Trophoblast cell (in vitro differentiated cells and primary cell): ENCODE measurements at regions not wholly inside any gene's neighbourhood (a gene's known extent, or its start where the extent isn't known, plus 50 kb on each side); places are given as distances from the start of the nearest gene placed in this dataset.

Source experiments
- DNase-seq, 2 donors: peaks; one replicate each; pipeline ENCODE4 v3.0.0-alpha.2; 2016
- H2AFZ ChIP-seq: 2 replicates; pipeline ENCODE4 v1.6.1; 2013; ENCODE audit warnings: low read length, moderate library complexity, mild to moderate bottlenecking; ENCODE audit not compliant: insufficient read depth, poor library complexity
- H2AK5ac ChIP-seq: 2 replicates; pipeline ENCODE4 v1.6.1; 2013; ENCODE audit warnings: mild to moderate bottlenecking, low read length
- H2BK120ac ChIP-seq: 2 replicates; pipeline ENCODE4 v1.6.1; 2013; ENCODE audit warnings: low read length, mild to moderate bottlenecking, moderate library complexity; ENCODE audit not compliant: insufficient read depth, poor library complexity
- H2BK12ac ChIP-seq: 2 replicates; pipeline ENCODE4 v1.6.1; 2013; ENCODE audit warnings: mild to moderate bottlenecking, low read length, moderate library complexity
- H2BK5ac ChIP-seq: 2 replicates; pipeline ENCODE4 v1.6.1; 2013; ENCODE audit warnings: low read length, low read depth, moderate library complexity, mild to moderate bottlenecking; ENCODE audit not compliant: poor library complexity
- H3K14ac ChIP-seq: 2 replicates; pipeline ENCODE4 v1.6.1; 2013; ENCODE audit warnings: mild to moderate bottlenecking, low read length
- H3K18ac ChIP-seq: 2 replicates; pipeline ENCODE4 v1.6.1; 2013; ENCODE audit warnings: mild to moderate bottlenecking, low read length
- H3K23ac ChIP-seq: 2 replicates; pipeline ENCODE4 v1.6.1; 2013; ENCODE audit warnings: low read length
- H3K27ac ChIP-seq: 2 replicates; pipeline ENCODE4 v1.5.1; 2013; ENCODE audit warnings: low read depth, mild to moderate bottlenecking, inconsistent platforms, low read length, moderate library complexity
- H3K27me3 ChIP-seq: 2 replicates; pipeline ENCODE4 v1.6.1; 2013; ENCODE audit warnings: inconsistent platforms, mild to moderate bottlenecking, low read length, moderate library complexity; ENCODE audit not compliant: insufficient read depth
- H3K36me3 ChIP-seq, 2 experiments: 1 replicate in 1 of 2; 2 replicates in 1 of 2; pipeline ENCODE4 v1.6.1; 2013; ENCODE audit warnings: low read length in 2 of 2, mild to moderate bottlenecking in 2 of 2, moderate library complexity in 1 of 2; ENCODE audit not compliant: insufficient read depth in 2 of 2, control insufficient read depth in 1 of 2
- H3K4ac ChIP-seq: 2 replicates; pipeline ENCODE4 v1.6.1; 2013; ENCODE audit warnings: low read depth, mild to moderate bottlenecking, low read length, moderate library complexity
- H3K4me1 ChIP-seq, 2 experiments: 1 replicate in 1 of 2; 2 replicates in 1 of 2; pipeline ENCODE4 v1.6.1; 2013; ENCODE audit warnings: low read length in 2 of 2, mild to moderate bottlenecking in 2 of 2, moderate library complexity in 1 of 2; ENCODE audit not compliant: insufficient read depth in 2 of 2, control insufficient read depth in 1 of 2
- H3K4me2 ChIP-seq: 2 replicates; pipeline ENCODE4 v1.6.1; 2013; ENCODE audit warnings: inconsistent platforms, mild to moderate bottlenecking, low read length, moderate library complexity
- H3K4me3 ChIP-seq: 2 replicates; pipeline ENCODE4 v1.5.1; 2013; ENCODE audit warnings: mild to moderate bottlenecking, low read depth, low read length, inconsistent platforms
- H3K79me1 ChIP-seq: one replicate; pipeline ENCODE4 v1.6.1; 2013; ENCODE audit warnings: low read length
- H3K79me2 ChIP-seq: 2 replicates; pipeline ENCODE4 v1.6.1; 2013; ENCODE audit warnings: low read length, mild to moderate bottlenecking; ENCODE audit not compliant: control insufficient read depth, insufficient read depth, poor library complexity
- H3K9ac ChIP-seq: 2 replicates; pipeline ENCODE4 v1.6.1; 2013; ENCODE audit warnings: mild to moderate bottlenecking, low read length
- H3K9me3 ChIP-seq: 2 replicates; pipeline ENCODE4 v1.6.1; 2013; ENCODE audit warnings: low read depth, mild to moderate bottlenecking, control low read depth, inconsistent platforms, low read length; ENCODE audit not compliant: insufficient read depth
- H4K12ac ChIP-seq: 2 replicates; pipeline ENCODE4 v1.6.1; 2013; ENCODE audit warnings: low read depth, mild to moderate bottlenecking, low read length, moderate library complexity
- H4K8ac ChIP-seq: 2 replicates; pipeline ENCODE4 v1.6.1; 2013; ENCODE audit warnings: low read depth, mild to moderate bottlenecking, low read length, moderate library complexity
- H4K91ac ChIP-seq: one replicate; pipeline ENCODE4 v1.6.1; 2013; ENCODE audit warnings: low read depth, mild to moderate bottlenecking, low read length, moderate library complexity
- WGBS: extraction: QIAGEN DNeasy Blood & Tissue Kit; methylation state at CpG from one replicate; pipeline ENCODE4 v1.1.7; 2013; ENCODE audit warnings: missing lambda C conversion rate; ENCODE audit not compliant: insufficient read length, insufficient coverage; ENCODE audit errors: extremely low coverage; 5-methylcytosine and 5-hydroxymethylcytosine counted together

DNA sequence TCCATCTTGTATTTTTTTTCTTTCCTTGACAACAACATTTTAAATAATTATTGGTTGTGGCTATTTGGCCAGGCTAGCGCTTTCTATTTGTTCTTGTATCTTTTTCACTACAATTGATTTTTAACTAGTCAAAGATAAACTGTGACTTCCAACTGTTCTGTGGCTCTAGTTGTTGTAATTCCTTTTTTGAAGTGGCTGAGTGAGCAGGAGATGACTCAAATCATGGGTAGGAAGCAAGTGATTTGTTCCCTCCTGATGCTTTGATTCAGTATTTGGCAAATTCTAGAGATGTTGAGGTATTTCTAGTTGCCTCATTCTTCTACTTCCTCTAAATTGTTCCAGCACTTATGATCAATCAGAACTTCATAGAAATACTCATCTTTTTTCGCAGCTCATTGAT is 633.5 kb downstream of the RERGL start:
- Histone ChIP-seq H2AK5ac (no peak overlapping the region), H2BK120ac (no peak overlapping the region), H2BK5ac (no peak overlapping the region), H3K27me3 (no peaks in the 10 kb centered on the region), H3K23ac (no peak overlapping the region), H3K9me3 (no peaks in the 10 kb centered on the region), H3K4me3 (no peak overlapping the region), H3K27ac (no peak overlapping the region), H2AFZ (no peak overlapping the region), H4K12ac (no peak overlapping the region), H3K4ac (no peak overlapping the region), H3K79me2 (no peaks in the 10 kb centered on the region), H3K4me1 (no peaks in the 10 kb centered on the region), H3K14ac (no peak overlapping the region), H3K9ac (no peak overlapping the region), H2BK12ac (no peak overlapping the region), H4K8ac (no peak overlapping the region), H3K79me1 (no peaks in the 10 kb centered on the region), H4K91ac (no peak overlapping the region), H3K4me2 (no peak overlapping the region), H3K18ac (no peak overlapping the region), H3K36me3 (no peaks in the 10 kb centered on the region)
- no peak for DNase-seq
- WGBS = no CpG with 5 or more reads among the region's 2 CpGs

DNA sequence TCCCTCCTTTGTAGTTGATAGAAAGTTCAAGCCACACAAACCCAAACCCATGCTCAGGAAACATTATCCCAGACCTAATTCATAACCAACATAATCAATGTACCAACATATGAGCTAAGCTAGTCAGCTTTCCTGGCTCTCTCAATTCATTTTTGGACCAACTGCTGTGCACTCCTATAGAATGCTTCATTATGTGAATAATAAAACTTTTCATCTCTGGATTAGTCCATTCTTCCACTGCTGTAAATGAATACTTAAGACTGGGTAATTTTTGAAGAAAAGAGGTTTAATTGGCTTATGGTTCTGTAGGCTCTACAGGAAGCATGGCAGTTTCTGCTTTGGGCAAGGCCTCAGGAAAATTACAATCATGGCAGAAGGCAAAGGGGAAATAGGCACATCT is 651.9 kb downstream of the RERGL start:
- H3K36me3 ChIP-seq = no peaks in the 10 kb centered on the region
- no peaks in the 10 kb centered on the region for H3K79me2 ChIP-seq
- H2BK12ac ChIP-seq = no peak overlapping the region
- H3K4ac ChIP-seq = no peak overlapping the region
- H3K9me3 ChIP-seq = no peaks in the 10 kb centered on the region
- H3K18ac ChIP-seq = no peak overlapping the region
- no peak overlapping the region for H2BK120ac ChIP-seq
- H3K27ac ChIP-seq = no peak overlapping the region
- no peaks in the 10 kb centered on the region for H3K79me1 ChIP-seq
- H3K23ac ChIP-seq = no peak overlapping the region
- no peak overlapping the region for H3K4me2 ChIP-seq
- H4K91ac ChIP-seq = no peak overlapping the region
- no peak for DNase-seq
- H3K9ac ChIP-seq = no peak overlapping the region
- no peak overlapping the region for H3K14ac ChIP-seq
- no peaks in the 10 kb centered on the region for H3K27me3 ChIP-seq
- no peak overlapping the region for H4K12ac ChIP-seq
- no peak overlapping the region for H2AFZ ChIP-seq
- H2AK5ac ChIP-seq = no peak overlapping the region
- H2BK5ac ChIP-seq = no peak overlapping the region
- H3K4me1 ChIP-seq = no peaks in the 10 kb centered on the region
- H4K8ac ChIP-seq = no peak overlapping the region
- no peak overlapping the region for H3K4me3 ChIP-seq

DNA sequence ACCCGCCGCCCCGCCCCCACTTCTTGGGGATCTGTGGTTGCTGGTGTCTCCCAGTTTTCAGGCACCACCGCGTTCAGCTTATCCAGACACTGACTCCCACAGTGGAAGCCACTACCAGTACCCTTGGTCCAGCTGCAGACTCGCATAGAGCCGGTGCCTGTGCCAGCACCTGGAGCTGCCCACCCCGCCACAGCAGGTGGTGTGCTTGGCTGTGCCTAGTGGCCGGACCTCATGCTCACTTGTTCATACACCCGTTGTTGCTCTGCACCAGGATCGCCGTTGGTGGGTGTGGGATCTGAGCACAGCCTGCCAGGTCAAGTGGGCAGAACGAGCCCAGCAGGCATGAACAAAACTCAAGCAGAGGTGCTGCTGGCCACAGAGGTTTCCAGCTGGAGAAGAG is 673.2 kb downstream of the RERGL start:
- no peak overlapping the region for H4K8ac ChIP-seq
- no peak overlapping the region for H3K18ac ChIP-seq
- H2BK120ac ChIP-seq = no peak overlapping the region
- no peaks in the 10 kb centered on the region for H3K79me2 ChIP-seq
- no peak overlapping the region for H3K4me3 ChIP-seq
- no peaks in the 10 kb centered on the region for H3K27me3 ChIP-seq
- no peak overlapping the region for H3K23ac ChIP-seq
- H3K4ac ChIP-seq = no peak overlapping the region
- H3K9me3 ChIP-seq = peaks cover 6% of the 10 kb centered on the region
- no peak overlapping the region for H4K12ac ChIP-seq
- DNase-seq = no peak
- H3K9ac ChIP-seq = no peak overlapping the region
- H3K4me1 ChIP-seq = no peaks in the 10 kb centered on the region
- WGBS = no CpG with 5 or more reads among the region's 13 CpGs
- H3K79me1 ChIP-seq = no peaks in the 10 kb centered on the region
- no peak overlapping the region for H3K14ac ChIP-seq
- H3K27ac ChIP-seq = no peak overlapping the region
- no peak overlapping the region for H2BK5ac ChIP-seq
- H2AK5ac ChIP-seq = no peak overlapping the region
- H3K4me2 ChIP-seq = no peak overlapping the region
- H2BK12ac ChIP-seq = no peak overlapping the region
- no peaks in the 10 kb centered on the region for H3K36me3 ChIP-seq
- H2AFZ ChIP-seq = no peak overlapping the region
- no peak overlapping the region for H4K91ac ChIP-seq

DNA sequence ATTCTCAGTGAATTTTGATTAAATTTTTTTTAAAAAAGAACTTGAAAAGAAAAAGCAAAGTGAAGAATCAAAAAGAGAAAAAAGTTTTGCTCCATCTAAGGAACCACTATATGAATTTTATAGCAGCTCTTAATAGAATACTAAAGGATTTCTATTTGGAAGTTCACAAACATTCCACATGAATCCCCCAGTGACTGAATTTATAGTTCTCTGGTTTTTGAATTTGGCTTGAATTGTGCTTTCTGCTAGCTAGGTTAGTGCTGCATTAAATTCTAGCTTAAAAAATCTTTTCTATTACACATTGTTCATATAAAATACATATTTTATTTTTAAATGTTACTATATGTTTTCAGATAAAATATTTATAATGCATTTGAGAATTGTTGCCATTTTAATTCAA is 675.4 kb downstream of the RERGL start:
- Histone ChIP-seq H3K79me2 (no peaks in the 10 kb centered on the region), H3K18ac (no peak overlapping the region), H4K8ac (no peak overlapping the region), H3K4ac (no peak overlapping the region), H3K27ac (no peak overlapping the region), H3K4me1 (no peaks in the 10 kb centered on the region), H4K12ac (no peak overlapping the region), H3K27me3 (no peaks in the 10 kb centered on the region), H3K36me3 (no peaks in the 10 kb centered on the region), H4K91ac (no peak overlapping the region), H2BK120ac (no peak overlapping the region), H2BK12ac (no peak overlapping the region), H3K4me2 (no peak overlapping the region), H2AFZ (no peak overlapping the region), H3K23ac (no peak overlapping the region), H2BK5ac (no peak overlapping the region), H3K9me3 (peaks cover 6% of the 10 kb centered on the region), H2AK5ac (no peak overlapping the region), H3K79me1 (no peaks in the 10 kb centered on the region), H3K4me3 (no peak overlapping the region), H3K14ac (no peak overlapping the region), H3K9ac (no peak overlapping the region)
- no peak for DNase-seq

DNA sequence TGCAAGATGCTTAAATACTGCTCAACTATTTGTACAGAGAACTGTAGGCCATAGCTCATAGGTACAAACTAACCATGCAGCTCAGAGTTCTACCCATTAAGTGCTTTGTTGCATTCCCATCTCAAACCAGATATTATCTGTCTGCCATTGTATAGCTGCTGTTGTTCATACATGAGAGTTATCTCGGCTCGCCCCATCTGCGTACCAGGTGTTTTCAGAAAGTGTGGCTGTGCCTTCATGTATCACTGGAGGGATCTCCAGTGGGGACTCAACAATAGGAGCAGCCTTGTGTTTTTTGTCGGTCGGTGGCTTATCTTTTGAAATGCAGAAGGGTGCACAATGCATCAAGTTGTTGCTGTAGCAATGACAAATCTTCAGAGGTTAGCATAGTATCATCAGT is 678.3 kb downstream of the RERGL start:
- H3K18ac ChIP-seq = no peak overlapping the region
- H3K4me3 ChIP-seq = no peak overlapping the region
- no peak overlapping the region for H3K4ac ChIP-seq
- H2BK5ac ChIP-seq = no peak overlapping the region
- DNase-seq = no peak
- H3K27me3 ChIP-seq = no peaks in the 10 kb centered on the region
- H4K91ac ChIP-seq = no peak overlapping the region
- no CpG with 5 or more reads among the region's 5 CpGs for WGBS
- no peak overlapping the region for H3K27ac ChIP-seq
- H3K36me3 ChIP-seq = no peaks in the 10 kb centered on the region
- H3K4me2 ChIP-seq = no peak overlapping the region
- no peak overlapping the region for H2AK5ac ChIP-seq
- no peak overlapping the region for H2AFZ ChIP-seq
- no peaks in the 10 kb centered on the region for H3K79me2 ChIP-seq
- H3K9ac ChIP-seq = no peak overlapping the region
- no peaks in the 10 kb centered on the region for H3K4me1 ChIP-seq
- H2BK12ac ChIP-seq = no peak overlapping the region
- no peaks in the 10 kb centered on the region for H3K79me1 ChIP-seq
- peaks cover 3% of the 10 kb centered on the region for H3K9me3 ChIP-seq
- no peak overlapping the region for H3K23ac ChIP-seq
- no peak overlapping the region for H2BK120ac ChIP-seq
- H4K8ac ChIP-seq = no peak overlapping the region
- H4K12ac ChIP-seq = no peak overlapping the region
- no peak overlapping the region for H3K14ac ChIP-seq
